ENCODE measurements at regions not wholly inside any gene's neighbourhood (a gene's known extent, or its start where the extent isn't known, plus 50 kb on each side); places are given as distances from the start of the nearest gene placed in this dataset.

- no peaks in the 10 kb centered on the region for H3K4me1 Mint-ChIP-seq
- H3K27me3 Mint-ChIP-seq, result peaks cover 7% of the 10 kb centered on the region
- ATAC-seq, result no peak
- no peak overlapping the region for H3K27ac Mint-ChIP-seq
- no peak for DNase-seq
- H3K4me3 Mint-ChIP-seq, result no peak overlapping the region
- peaks cover 2% of the 10 kb centered on the region for H3K36me3 Mint-ChIP-seq (ENCODE audit: low read depth)
- H3K9me3 Mint-ChIP-seq, result peaks cover 16% of the 10 kb centered on the region
These were observed 53.3 kb downstream of the BLID start for GRCh38 chr11:122062763-122063162.

- no peak for ATAC-seq
- H3K27me3 Mint-ChIP-seq, result peaks cover 2% of the 10 kb centered on the region
- peaks cover 2% of the 10 kb centered on the region for H3K36me3 Mint-ChIP-seq (ENCODE audit: low read depth)
- no peak overlapping the region for H3K4me3 Mint-ChIP-seq
- no peak overlapping the region for H3K27ac Mint-ChIP-seq
- DNase-seq, result no peak
- H3K9me3 Mint-ChIP-seq, result peaks cover 16% of the 10 kb centered on the region
- no peaks in the 10 kb centered on the region for H3K4me1 Mint-ChIP-seq
These were observed 56.5 kb downstream of the BLID start for GRCh38 chr11:122059565-122059964.

GRCh38 chr11:122050021-122050690 is 65.9 kb downstream of the BLID start:
- DNase-seq (no peak), ATAC-seq (no peak)
- no peak overlapping the region for H3K27ac Mint-ChIP-seq
- H3K4me1 Mint-ChIP-seq, result no peaks in the 10 kb centered on the region
- H3K9me3 Mint-ChIP-seq, result peaks cover 10% of the 10 kb centered on the region
- no peaks in the 10 kb centered on the region for H3K36me3 Mint-ChIP-seq (ENCODE audit: low read depth)
- no peak overlapping the region for H3K4me3 Mint-ChIP-seq
- peaks cover 9% of the 10 kb centered on the region for H3K27me3 Mint-ChIP-seq

- Mint-ChIP-seq H3K4me1 (no peaks in the 10 kb centered on the region), H3K36me3 (ENCODE audit: low read depth) (no peaks in the 10 kb centered on the region), H3K9me3 (peaks cover 10% of the 10 kb centered on the region), H3K27me3 (peaks cover 9% of the 10 kb centered on the region), H3K27ac (no peak overlapping the region), H3K4me3 (no peak overlapping the region)
- no peak for ATAC-seq
- DNase-seq, result no peak
These were observed 67.6 kb downstream of the BLID start for GRCh38 chr11:122048401-122048800.

GRCh38 chr11:122046846-122047245 is 69.2 kb downstream of the BLID start:
- Mint-ChIP-seq H3K36me3 (ENCODE audit: low read depth) (no peaks in the 10 kb centered on the region), H3K4me3 (no peak overlapping the region), H3K27ac (no peak overlapping the region), H3K27me3 (peaks cover 9% of the 10 kb centered on the region), H3K4me1 (no peaks in the 10 kb centered on the region), H3K9me3 (peaks cover 10% of the 10 kb centered on the region)
- ATAC-seq (no peak), DNase-seq (no peak)

GRCh38 chr11:122046438-122046837 is 69.6 kb downstream of the BLID start:
- no peak for DNase-seq
- Mint-ChIP-seq H3K36me3 (ENCODE audit: low read depth) (no peaks in the 10 kb centered on the region), H3K27me3 (peaks cover 9% of the 10 kb centered on the region), H3K4me1 (no peaks in the 10 kb centered on the region), H3K27ac (no peak overlapping the region), H3K4me3 (no peak overlapping the region), H3K9me3 (peaks cover 10% of the 10 kb centered on the region)
- ATAC-seq, result no peak

GRCh38 chr11:122045181-122045586 is 70.8 kb downstream of the BLID start:
- DNase-seq (no peak), ATAC-seq (no peak)
- H3K27me3 Mint-ChIP-seq, result peaks cover 8% of the 10 kb centered on the region
- no peak overlapping the region for H3K27ac Mint-ChIP-seq
- H3K36me3 Mint-ChIP-seq (ENCODE audit: low read depth), result no peaks in the 10 kb centered on the region
- no peaks in the 10 kb centered on the region for H3K4me1 Mint-ChIP-seq
- H3K4me3 Mint-ChIP-seq, result no peak overlapping the region
- peaks cover 7% of the 10 kb centered on the region for H3K9me3 Mint-ChIP-seq

GRCh38 chr11:122044086-122044485 is 71.9 kb downstream of the BLID start:
- Mint-ChIP-seq H3K36me3 (ENCODE audit: low read depth) (no peaks in the 10 kb centered on the region), H3K9me3 (peaks cover 4% of the 10 kb centered on the region), H3K27ac (no peak overlapping the region), H3K4me3 (no peak overlapping the region), H3K27me3 (peaks cover 7% of the 10 kb centered on the region), H3K4me1 (no peaks in the 10 kb centered on the region)
- DNase-seq (no peak), ATAC-seq (no peak)

- Mint-ChIP-seq H3K36me3 (ENCODE audit: low read depth) (no peaks in the 10 kb centered on the region), H3K27ac (no peak overlapping the region), H3K4me3 (no peak overlapping the region), H3K9me3 (peaks cover 4% of the 10 kb centered on the region), H3K4me1 (no peaks in the 10 kb centered on the region), H3K27me3 (peaks cover 11% of the 10 kb centered on the region)
- ATAC-seq (no peak), DNase-seq (no peak)
These were observed 73.0 kb downstream of the BLID start for GRCh38 chr11:122042981-122043380.

GRCh38 chr11:122040464-122040863 is 75.6 kb downstream of the BLID start:
- no peaks in the 10 kb centered on the region for H3K9me3 Mint-ChIP-seq
- no peak overlapping the region for H3K4me3 Mint-ChIP-seq
- ATAC-seq (no peak), DNase-seq (no peak)
- H3K27me3 Mint-ChIP-seq, result peaks cover 6% of the 10 kb centered on the region
- H3K27ac Mint-ChIP-seq, result no peak overlapping the region
- H3K4me1 Mint-ChIP-seq, result no peaks in the 10 kb centered on the region
- no peaks in the 10 kb centered on the region for H3K36me3 Mint-ChIP-seq (ENCODE audit: low read depth)

- no peaks in the 10 kb centered on the region for H3K9me3 Mint-ChIP-seq
- DNase-seq (no peak), ATAC-seq (no peak)
- H3K27me3 Mint-ChIP-seq, result peaks cover 9% of the 10 kb centered on the region
- H3K36me3 Mint-ChIP-seq (ENCODE audit: low read depth), result no peaks in the 10 kb centered on the region
- no peak overlapping the region for H3K4me3 Mint-ChIP-seq
- H3K4me1 Mint-ChIP-seq, result no peaks in the 10 kb centered on the region
- no peak overlapping the region for H3K27ac Mint-ChIP-seq
These were observed 77.5 kb downstream of the BLID start for GRCh38 chr11:122038543-122038942.

- Mint-ChIP-seq H3K36me3 (ENCODE audit: low read depth) (no peaks in the 10 kb centered on the region), H3K27ac (no peak overlapping the region), H3K9me3 (no peaks in the 10 kb centered on the region), H3K27me3 (peaks cover 9% of the 10 kb centered on the region), H3K4me3 (no peak overlapping the region), H3K4me1 (no peaks in the 10 kb centered on the region)
- ATAC-seq, result no peak
- no peak for DNase-seq
These were observed 78.1 kb downstream of the BLID start for GRCh38 chr11:122037911-122038310.

GRCh38 chr11:122036493-122036892 is 79.5 kb downstream of the BLID start:
- no peak for ATAC-seq
- Mint-ChIP-seq H3K4me3 (no peak overlapping the region), H3K4me1 (no peaks in the 10 kb centered on the region), H3K27me3 (peaks cover 9% of the 10 kb centered on the region), H3K9me3 (no peaks in the 10 kb centered on the region), H3K36me3 (ENCODE audit: low read depth) (no peaks in the 10 kb centered on the region), H3K27ac (no peak overlapping the region)
- DNase-seq, result no peak

GRCh38 chr11:122036018-122036417 is 80.0 kb downstream of the BLID start:
- DNase-seq (no peak), ATAC-seq (no peak)
- H3K4me3 Mint-ChIP-seq, result no peak overlapping the region
- H3K4me1 Mint-ChIP-seq, result no peaks in the 10 kb centered on the region
- no peaks in the 10 kb centered on the region for H3K36me3 Mint-ChIP-seq (ENCODE audit: low read depth)
- H3K27me3 Mint-ChIP-seq, result peaks cover 9% of the 10 kb centered on the region
- H3K9me3 Mint-ChIP-seq, result no peaks in the 10 kb centered on the region
- H3K27ac Mint-ChIP-seq, result no peak overlapping the region

GRCh38 chr11:122033631-122034030 is 82.4 kb downstream of the BLID start:
- no peaks in the 10 kb centered on the region for H3K4me1 Mint-ChIP-seq
- no peaks in the 10 kb centered on the region for H3K36me3 Mint-ChIP-seq (ENCODE audit: low read depth)
- DNase-seq (no peak), ATAC-seq (no peak)
- H3K4me3 Mint-ChIP-seq, result no peak overlapping the region
- no peak overlapping the region for H3K27ac Mint-ChIP-seq
- peaks cover 7% of the 10 kb centered on the region for H3K27me3 Mint-ChIP-seq
- no peaks in the 10 kb centered on the region for H3K9me3 Mint-ChIP-seq

- no peaks in the 10 kb centered on the region for H3K9me3 Mint-ChIP-seq
- peaks cover 5% of the 10 kb centered on the region for H3K27me3 Mint-ChIP-seq
- H3K27ac Mint-ChIP-seq, result no peak overlapping the region
- no peaks in the 10 kb centered on the region for H3K36me3 Mint-ChIP-seq (ENCODE audit: low read depth)
- DNase-seq (no peak), ATAC-seq (no peak)
- no peaks in the 10 kb centered on the region for H3K4me1 Mint-ChIP-seq
- no peak overlapping the region for H3K4me3 Mint-ChIP-seq
These were observed 82.8 kb downstream of the BLID start for GRCh38 chr11:122033193-122033592.

All from activated naive CD8-positive, alpha-beta T cell treated with anti-CD3 and anti-CD28 coated beads, Interleukin-2, amount 50 U/mL, for 24 hours (primary cell).